CD14-positive monocyte (primary cell): ENCODE measurements at regions not wholly inside any gene's neighbourhood (a gene's known extent, or its start where the extent isn't known, plus 50 kb on each side); places are given as distances from the start of the nearest gene placed in this dataset.

Experiments
- DNase-seq, 3 donors: peaks; one replicate each; pipeline ENCODE4 v3.0.0-alpha.2; 2011 to 2022
- H2AFZ ChIP-seq: 2 replicates; pipeline ENCODE4 v1.6.0; 2012; ENCODE audit warnings: mild to moderate bottlenecking, low read depth, low read length, inconsistent platforms; ENCODE audit not compliant: insufficient read depth, poor library complexity, severe bottlenecking
- H3K27ac ChIP-seq, 2 donors: 1 replicate in 1 of 2; 2 replicates in 1 of 2; pipeline ENCODE4 v1.5.1; 2012 to 2013; ENCODE audit warnings: low read length in 2 of 2, control low read depth in 1 of 2, inconsistent platforms in 1 of 2, low read depth in 1 of 2, mild to moderate bottlenecking in 1 of 2
- H3K27me3 ChIP-seq, 2 donors: one replicate each; pipeline versions ENCODE4 v1.6.0 to v1.6.1; 2011 to 2013; ENCODE audit warnings: low read length in 2 of 2; ENCODE audit not compliant: control insufficient read depth in 2 of 2, insufficient read depth in 2 of 2
- H3K36me3 ChIP-seq, 2 donors: replicated peaks in 1 of 2; 1 replicate in 1 of 2; 2 replicates in 1 of 2; pipeline versions ENCODE4 v1.5.1 to v1.6.1; 2012 to 2013; ENCODE audit warnings: low read length in 2 of 2, control low read depth in 1 of 2, inconsistent platforms in 1 of 2, mild to moderate bottlenecking in 1 of 2; ENCODE audit not compliant: insufficient read depth in 2 of 2, control insufficient read depth in 1 of 2
- H3K4me1 ChIP-seq, 2 donors: 1 replicate in 1 of 2; 2 replicates in 1 of 2; pipeline versions ENCODE4 v1.5.1 to v1.6.1; 2012 to 2013; ENCODE audit warnings: low read length in 2 of 2, control low read depth in 1 of 2, inconsistent platforms in 1 of 2, mild to moderate bottlenecking in 1 of 2, moderate library complexity in 1 of 2; ENCODE audit not compliant: insufficient read depth in 2 of 2, control insufficient read depth in 1 of 2
- H3K4me2 ChIP-seq: replicated peaks from 2 replicates; pipeline ENCODE3; 2012; ENCODE audit warnings: low read length, moderate library complexity, mild to moderate bottlenecking; ENCODE audit not compliant: poor library complexity, severe bottlenecking; ENCODE audit errors: extremely low read depth
- H3K4me3 ChIP-seq, 3 experiments: fragments of 200-600 bp in 1 of 3; sonication (generic) in 1 of 3; replicated peaks in 1 of 3; 1 replicate in 2 of 3; 2 replicates in 1 of 3; pipeline ENCODE4 v1.5.1; 2011 to 2013; ENCODE audit warnings: low read length in 3 of 3, mild to moderate bottlenecking in 3 of 3, control low read depth in 2 of 3, low read depth in 2 of 3, inconsistent platforms in 1 of 3, moderate library complexity in 1 of 3
- H3K79me2 ChIP-seq: 2 replicates; pipeline ENCODE4 v1.6.0; 2012; ENCODE audit warnings: mild to moderate bottlenecking, control low read depth, inconsistent platforms, low read length, moderate library complexity; ENCODE audit not compliant: insufficient read depth
- H3K9ac ChIP-seq: 2 replicates; pipeline ENCODE4 v1.6.0; 2017; ENCODE audit warnings: low read length, mild to moderate bottlenecking; ENCODE audit not compliant: insufficient read depth, poor library complexity, severe bottlenecking
- H3K9me3 ChIP-seq, 2 donors: replicated peaks in 1 of 2; 1 replicate in 1 of 2; 2 replicates in 1 of 2; pipeline versions ENCODE4 v1.5.1 to v1.6.1; 2012 to 2013; ENCODE audit warnings: low read length in 2 of 2, control low read depth in 1 of 2; ENCODE audit not compliant: control insufficient read depth in 1 of 2, insufficient read depth in 1 of 2
- H4K20me1 ChIP-seq: 2 replicates; pipeline ENCODE4 v1.6.0; 2012; ENCODE audit warnings: mild to moderate bottlenecking, low read length, control low read depth, moderate library complexity; ENCODE audit not compliant: insufficient read depth
- H3K27ac Mint-ChIP-seq, 7 donors: one replicate each; pipeline ENCODE4 v1.8.0; 2020; ENCODE audit warnings: mild to moderate bottlenecking in 7 of 7, mixed read lengths in 7 of 7, moderate library complexity in 6 of 7, inconsistent platforms in 2 of 7
- H3K27me3 Mint-ChIP-seq, 3 donors: one replicate each; pipeline ENCODE4 v1.8.0; 2021 to 2022; ENCODE audit warnings: low read depth in 3 of 3, mild to moderate bottlenecking in 3 of 3, mixed read lengths in 3 of 3, moderate library complexity in 3 of 3, inconsistent platforms in 1 of 3
- H3K36me3 Mint-ChIP-seq, 2 donors: one replicate each; pipeline ENCODE4 v1.8.0; 2020; ENCODE audit warnings: mixed read lengths in 2 of 2, inconsistent platforms in 1 of 2, mild to moderate bottlenecking in 1 of 2
- H3K4me1 Mint-ChIP-seq: one replicate; pipeline ENCODE4 v1.8.0; 2020; ENCODE audit warnings: mild to moderate bottlenecking, mixed read lengths
- H3K4me3 Mint-ChIP-seq, 2 donors: one replicate each; pipeline ENCODE4 v1.8.0; 2020; ENCODE audit warnings: mild to moderate bottlenecking in 2 of 2, mixed read lengths in 2 of 2, moderate library complexity in 1 of 2
- H3K9me3 Mint-ChIP-seq, 7 donors: one replicate each; pipeline ENCODE4 v1.8.0; 2020 to 2022; ENCODE audit warnings: mixed read lengths in 7 of 7, mild to moderate bottlenecking in 6 of 7, moderate library complexity in 6 of 7, inconsistent platforms in 2 of 7
- CTCF ChIP-seq: fragments of 200-600 bp; IDR thresholded peaks from one replicate; pipeline ENCODE4 v1.8.0; 2022; ENCODE audit warnings: antibody characterized with exemption, mild to moderate bottlenecking
- WGBS: methylation state at CpG from one replicate; pipeline ENCODE4 v1.1.5; 2013; ENCODE audit warnings: missing lambda C conversion rate; ENCODE audit not compliant: insufficient coverage; 5-methylcytosine and 5-hydroxymethylcytosine counted together
- intact Hi-C, 2 donors: fragments of 100-400 bp; cut with micrococcal nuclease; formaldehyde crosslinking; loops; one replicate each; pipeline versions ENCODE4 v1.15.0 to v1.15.1; 2023

- no peak overlapping the region for H3K9ac ChIP-seq
- H3K79me2 ChIP-seq, result no peaks in the 10 kb centered on the region
- DNase-seq, result no peak
- H4K20me1 ChIP-seq, result no peaks in the 10 kb centered on the region
- H3K27me3 ChIP-seq, result no peaks in the 10 kb centered on the region
- Mint-ChIP-seq H3K27ac (no peak overlapping the region), H3K36me3 (peaks cover 2 to 5% of the 10 kb centered on the region in 2 donors), H3K27me3 (no peaks in the 10 kb centered on the region), H3K4me1 (peaks cover 9% of the 10 kb centered on the region), H3K4me3 (no peak overlapping the region), H3K9me3 (peaks cover 0 to 4% (median 1%) of the 10 kb centered on the region in 7 donors)
- no peak for TF ChIP-seq CTCF
- H3K4me3 ChIP-seq, result no peak overlapping the region
- no peak overlapping the region for H3K27ac ChIP-seq
- no peak overlapping the region for H3K4me2 ChIP-seq
- H2AFZ ChIP-seq, result no peak overlapping the region
- no peaks in the 10 kb centered on the region for H3K36me3 ChIP-seq
- H3K9me3 ChIP-seq, result no peaks in the 10 kb centered on the region
- intact Hi-C loops, result no loop called here
- H3K4me1 ChIP-seq, result peaks cover 18 to 25% of the 10 kb centered on the region in 2 donors
These were observed 212.7 kb upstream of the SAMSN1 start for GRCh38 chr21:14758849-14759248.

GRCh38 chr21:14757533-14758327 is 211.6 kb upstream of the SAMSN1 start:
- Mint-ChIP-seq H3K4me3 (no peak overlapping the region), H3K27me3 (no peaks in the 10 kb centered on the region), H3K27ac (no peak overlapping the region), H3K36me3 (peaks cover 2 to 5% of the 10 kb centered on the region in 2 donors), H3K4me1 (peaks cover 9% of the 10 kb centered on the region), H3K9me3 (peaks cover 0 to 4% (median 1%) of the 10 kb centered on the region in 7 donors)
- Histone ChIP-seq H3K4me1 (peaks cover 8 to 15% of the 10 kb centered on the region in 2 donors), H4K20me1 (no peaks in the 10 kb centered on the region), H3K36me3 (no peaks in the 10 kb centered on the region), H3K4me3 (no peak overlapping the region), H3K4me2 (no peak overlapping the region), H3K27me3 (no peaks in the 10 kb centered on the region), H3K27ac (no peak overlapping the region), H2AFZ (no peak overlapping the region), H3K9ac (no peak overlapping the region), H3K9me3 (no peaks in the 10 kb centered on the region), H3K79me2 (no peaks in the 10 kb centered on the region)
- TF ChIP-seq CTCF, result no peak
- WGBS, result 83% methylated on average over 2 of the region's 7 CpGs
- no peak for DNase-seq
- intact Hi-C loops, result no loop called here
